Renal pelvis (tissue), 1 donor: ENCODE measurements at regions not wholly inside any gene's neighbourhood (a gene's known extent, or its start where the extent isn't known, plus 50 kb on each side); places are given as distances from the start of the nearest gene placed in this dataset.

Source experiments
- DNase-seq: peaks from one replicate; pipeline ENCODE4 v3.0.0-alpha.2; 2013

GRCh38 chr9:88077071-88077617, 61.1 kb downstream of the SPATA31C2 start:
- DNase-seq, result no peak

- peak; percentile 82 for DNase-seq
These were observed 61.8 kb downstream of the SPATA31C2 start for GRCh38 chr9:88076286-88077070.

- DNase-seq, result no peak
These were observed 62.3 kb downstream of the SPATA31C2 start for GRCh38 chr9:88075966-88076285.

GRCh38 chr9:88075506-88075905, 62.8 kb downstream of the SPATA31C2 start:
- DNase-seq, result no peak

GRCh38 chr9:88074931-88075330, 63.3 kb downstream of the SPATA31C2 start:
- DNase-seq, result no peak

GRCh38 chr9:88072831-88073375, 65.4 kb downstream of the SPATA31C2 start:
- no peak for DNase-seq

GRCh38 chr9:88071331-88071730, 66.9 kb downstream of the SPATA31C2 start:
- no peak for DNase-seq

- no peak for DNase-seq
These were observed 72.7 kb downstream of the SPATA31C2 start for GRCh38 chr9:88065619-88066018.

- no peak for DNase-seq
These were observed 73.7 kb downstream of the SPATA31C2 start for GRCh38 chr9:88064554-88064953.

- DNase-seq, result no peak
These were observed 77.5 kb downstream of the SPATA31C2 start for GRCh38 chr9:88060746-88061145.

- DNase-seq, result no peak
These were observed 78.8 kb downstream of the SPATA31C2 start for GRCh38 chr9:88059469-88059868.

- DNase-seq, result no peak
These were observed 81.4 kb downstream of the SPATA31C2 start for GRCh38 chr9:88056876-88057275.

GRCh38 chr9:88053856-88054501, 79.6 kb upstream of the CDK20 start:
- no peak for DNase-seq

- DNase-seq, result no peak
These were observed 78.1 kb upstream of the CDK20 start for GRCh38 chr9:88052321-88052965.

- DNase-seq, result no peak
These were observed 76.8 kb upstream of the CDK20 start for GRCh38 chr9:88051138-88051537.

- DNase-seq, result no peak
These were observed 75.5 kb upstream of the CDK20 start for GRCh38 chr9:88049677-88050307.

GRCh38 chr9:88046542-88046941, 72.2 kb upstream of the CDK20 start:
- no peak for DNase-seq

- DNase-seq, result no peak
These were observed 71.4 kb upstream of the CDK20 start for GRCh38 chr9:88045686-88046085.

GRCh38 chr9:88044200-88044599, 69.9 kb upstream of the CDK20 start:
- DNase-seq, result no peak

GRCh38 chr9:88043647-88044046, 69.3 kb upstream of the CDK20 start:
- DNase-seq, result no peak

- DNase-seq, result peak; percentile 2
These were observed 67.1 kb upstream of the CDK20 start for GRCh38 chr9:88041447-88041846.

- DNase-seq, result no peak
These were observed 63.0 kb upstream of the CDK20 start for GRCh38 chr9:88037285-88037845.
